ENCODE measurements at regions not wholly inside any gene's neighbourhood (a gene's known extent, or its start where the extent isn't known, plus 50 kb on each side); places are given as distances from the start of the nearest gene placed in this dataset.

DNA sequence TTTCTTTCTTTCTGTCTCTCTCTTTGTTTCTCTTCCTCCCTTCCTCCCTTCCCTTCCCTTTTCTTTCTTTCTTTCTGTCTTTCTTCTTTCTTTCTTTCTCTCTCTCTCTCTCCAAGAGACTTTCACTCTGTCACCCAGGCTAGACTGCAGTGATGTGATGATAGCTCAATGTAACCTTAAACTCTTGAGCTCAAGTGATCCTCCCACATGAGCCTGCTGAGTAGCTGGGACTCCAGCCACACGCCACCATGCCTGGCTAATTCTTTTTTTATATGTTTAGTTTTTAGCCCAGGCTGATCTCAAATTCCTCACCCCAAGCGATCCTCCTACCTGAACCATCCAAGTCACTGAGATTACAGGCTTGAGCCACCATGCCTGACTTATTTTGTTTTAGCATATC lies 64.3 kb upstream of the EMCN start:
- CTCF ChIA-PET = no interaction called here
- POLR2A ChIA-PET = no interaction called here

GRCh38 chr4:100581337-100581736 lies 63.5 kb upstream of the EMCN start:
- ChIA-PET POLR2A (no interaction called here), CTCF (no interaction called here)

- CTCF ChIA-PET = no interaction called here
- POLR2A ChIA-PET = no interaction called here
These were observed 58.7 kb upstream of the EMCN start for GRCh38 chr4:100576570-100576969.

DNA sequence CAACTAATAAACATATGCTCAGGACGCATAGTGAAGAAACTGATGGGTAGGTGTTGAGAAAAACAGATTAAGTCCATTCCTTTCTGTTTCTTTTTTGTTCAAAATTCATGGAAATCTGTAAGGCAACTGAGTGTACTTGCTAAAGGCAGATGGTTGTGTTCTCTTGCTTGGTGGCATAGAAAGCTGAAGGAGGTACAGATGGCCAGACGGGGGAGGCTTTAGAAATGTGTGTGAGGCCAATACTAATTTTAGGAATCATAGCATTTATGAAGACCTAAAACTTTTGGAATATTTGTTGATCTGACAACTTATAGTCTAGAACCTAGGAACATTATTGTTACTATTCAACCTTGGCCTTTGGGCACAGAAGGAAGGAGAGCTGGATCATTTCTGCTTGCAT lies 56.8 kb upstream of the EMCN start:
- CTCF ChIA-PET = no interaction called here
- POLR2A ChIA-PET = no interaction called here

GRCh38 chr4:100569196-100569595 lies 51.4 kb upstream of the EMCN start:
- CTCF ChIA-PET = no interaction called here
- POLR2A ChIA-PET = no interaction called here
